GM21786 (cell line): ENCODE measurements at regions not wholly inside any gene's neighbourhood (a gene's known extent, or its start where the extent isn't known, plus 50 kb on each side); places are given as distances from the start of the nearest gene placed in this dataset.
"Not testable (repeated sequence)": the region's sequence is repeated elsewhere in the genome, so short reads cannot be mapped to it uniquely, and the experiment has no call there.

Experiments used
- ATAC-seq: cut with Tn5 transposase; IDR thresholded peaks from one replicate; pipeline ENCODE4 v1.9.1; 2021; ENCODE audit not compliant: unreplicated experiment

DNA sequence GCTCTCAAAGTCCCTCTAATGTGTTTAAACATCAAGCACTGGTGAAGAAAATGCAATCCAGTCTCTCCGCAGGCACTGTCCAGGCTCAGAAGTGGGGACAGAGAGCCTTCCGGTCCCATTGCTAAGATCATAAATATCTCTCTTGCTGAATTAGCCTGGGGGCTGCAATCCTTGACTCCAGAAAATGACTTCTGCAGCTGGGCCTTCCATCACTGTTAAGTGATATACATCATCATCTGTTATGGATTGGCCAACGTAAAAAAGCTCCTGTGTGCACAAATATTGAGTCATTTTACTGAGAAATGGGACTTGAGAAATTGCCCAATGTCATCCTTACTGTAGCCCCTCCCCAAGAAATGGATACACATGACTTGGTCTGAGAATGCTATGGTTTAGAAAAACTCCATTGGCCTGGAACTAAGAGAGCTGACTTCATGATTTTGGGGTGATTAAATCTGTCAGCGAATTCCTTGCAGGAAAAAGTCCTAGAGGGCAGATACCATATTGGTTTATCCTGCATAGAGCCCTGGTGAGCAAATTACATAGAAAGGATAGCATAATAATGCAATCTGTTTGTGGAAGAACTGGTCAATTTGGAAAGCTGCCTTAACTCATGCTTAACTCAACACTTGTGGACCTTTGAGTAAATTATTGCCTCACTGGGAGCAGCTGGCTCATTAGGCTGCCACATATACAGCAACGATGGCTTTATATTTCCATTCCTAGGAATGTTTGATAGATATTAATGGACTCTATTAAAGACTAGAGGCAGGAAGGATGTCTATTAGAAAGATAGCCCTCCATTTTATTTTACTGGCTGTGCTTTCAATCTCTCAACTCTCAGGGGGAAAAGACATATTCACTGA, 346.1 kb downstream of the GBA3 start:
- ATAC-seq: no peak

DNA sequence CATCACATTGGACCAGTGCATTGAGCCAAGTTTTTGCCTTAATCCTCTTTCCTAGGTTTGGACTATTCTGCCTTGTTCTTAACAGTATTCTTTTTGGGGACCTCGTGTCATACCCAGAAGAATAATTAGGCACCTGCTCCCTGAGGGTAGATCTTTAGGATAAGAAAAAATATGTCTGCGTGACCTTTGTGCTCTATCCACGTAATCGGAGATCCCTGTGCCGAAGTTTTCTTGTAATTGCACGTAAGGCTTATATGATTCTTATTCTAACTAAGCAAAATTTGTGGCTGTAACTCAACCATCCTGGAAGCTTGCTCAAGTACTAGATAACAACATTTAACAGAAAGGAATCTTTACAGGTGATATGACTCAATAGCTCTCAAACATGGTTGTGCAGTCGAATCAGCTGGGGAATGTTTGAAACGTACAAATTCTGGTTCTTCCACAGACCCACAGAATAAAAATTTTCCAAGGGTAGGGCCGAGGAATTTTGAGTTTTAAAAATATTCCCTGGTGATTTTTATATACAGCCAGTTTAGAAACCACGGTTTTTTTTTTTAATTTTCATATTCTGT, 344.3 kb downstream of the GBA3 start:
- ATAC-seq: no peak

DNA sequence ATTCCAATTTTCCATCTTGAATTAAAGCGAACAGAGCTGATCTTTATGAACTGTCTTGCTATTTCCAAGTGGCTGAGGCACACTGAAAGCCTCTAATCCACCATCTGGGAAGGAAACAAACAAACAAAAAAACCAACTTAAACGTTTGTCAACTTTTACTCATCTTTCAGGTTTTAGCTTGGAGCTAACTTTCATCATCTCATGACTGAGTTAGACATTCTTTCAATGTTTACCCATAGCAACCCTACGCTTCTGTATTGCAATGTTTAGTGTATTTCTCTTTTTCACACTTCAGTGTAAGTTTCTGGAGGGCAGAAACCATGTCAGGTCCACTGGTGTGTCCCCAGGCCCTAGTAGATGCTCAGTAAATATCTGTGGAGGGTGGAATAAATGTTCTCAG, 343.8 kb downstream of the GBA3 start:
- ATAC-seq: no peak

GRCh38 chr4:23035521-23036056, 342.9 kb downstream of the GBA3 start:
- ATAC-seq: no peak

GRCh38 chr4:23034731-23035130, 342.0 kb downstream of the GBA3 start:
- ATAC-seq: no peak

- no peak for ATAC-seq
Observed at GRCh38 chr4:23033796-23034195, 341.1 kb downstream of the GBA3 start.

- no peak for ATAC-seq
Observed at GRCh38 chr4:23028875-23029274, 336.1 kb downstream of the GBA3 start.

DNA sequence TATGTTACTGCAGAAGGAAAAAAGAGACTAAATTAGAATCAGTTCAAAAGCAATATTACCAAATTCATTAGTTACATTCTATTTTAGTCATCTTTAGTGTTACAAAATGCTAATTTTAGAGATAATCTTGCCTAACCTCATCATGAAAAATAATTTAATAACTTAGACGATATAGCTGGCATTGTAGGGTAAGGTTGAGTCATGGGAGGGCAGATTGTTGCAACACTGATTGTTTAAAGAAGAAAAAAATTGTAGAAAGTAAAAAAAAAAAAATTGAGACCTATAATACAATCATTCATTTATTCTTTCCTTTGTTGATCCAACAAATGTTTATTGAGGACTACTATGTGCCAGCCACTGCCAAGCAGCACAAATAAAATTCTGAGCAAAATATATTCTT, 330.9 kb downstream of the GBA3 start:
- ATAC-seq: no peak

- no peak for ATAC-seq
Observed at GRCh38 chr4:23023121-23023520, 330.4 kb downstream of the GBA3 start.

DNA sequence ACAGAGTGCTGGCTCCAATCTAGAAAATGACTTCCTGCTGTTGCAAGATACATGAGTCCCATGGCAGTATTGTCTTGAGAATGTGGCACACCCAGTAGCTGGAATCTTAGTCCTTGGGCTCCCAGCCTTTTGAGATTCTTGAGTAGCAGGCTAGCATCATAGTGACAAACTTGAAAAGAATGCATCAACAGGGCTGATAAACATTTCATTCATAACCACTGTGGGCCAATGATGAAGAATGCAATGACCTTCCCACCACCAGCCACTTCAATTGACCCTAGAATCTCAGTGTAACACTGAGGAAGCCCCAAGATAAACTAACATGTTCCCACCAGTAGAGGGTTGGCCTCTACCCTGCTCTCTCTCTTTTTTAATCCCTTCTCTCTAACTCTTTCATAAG, 329.3 kb downstream of the GBA3 start:
- no peak for ATAC-seq

DNA sequence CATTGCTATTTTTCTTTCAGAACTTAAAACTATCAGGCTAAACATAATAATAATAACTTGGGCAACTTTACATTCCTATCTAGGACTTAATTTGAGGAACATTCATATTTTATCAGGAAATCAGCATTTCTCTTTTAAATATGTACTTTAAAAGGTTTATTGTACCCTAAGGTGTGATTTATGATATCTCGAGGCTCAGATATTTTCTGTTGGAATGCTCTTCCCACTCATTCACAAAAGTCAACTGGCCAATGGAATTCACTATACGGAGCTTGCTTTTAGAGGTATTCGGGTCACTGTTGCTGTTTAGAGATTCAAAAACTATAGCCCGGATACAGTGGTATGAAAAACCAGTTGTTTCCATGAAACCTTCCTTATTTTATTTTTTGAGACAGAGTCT, 328.3 kb downstream of the GBA3 start:
- no peak for ATAC-seq

DNA sequence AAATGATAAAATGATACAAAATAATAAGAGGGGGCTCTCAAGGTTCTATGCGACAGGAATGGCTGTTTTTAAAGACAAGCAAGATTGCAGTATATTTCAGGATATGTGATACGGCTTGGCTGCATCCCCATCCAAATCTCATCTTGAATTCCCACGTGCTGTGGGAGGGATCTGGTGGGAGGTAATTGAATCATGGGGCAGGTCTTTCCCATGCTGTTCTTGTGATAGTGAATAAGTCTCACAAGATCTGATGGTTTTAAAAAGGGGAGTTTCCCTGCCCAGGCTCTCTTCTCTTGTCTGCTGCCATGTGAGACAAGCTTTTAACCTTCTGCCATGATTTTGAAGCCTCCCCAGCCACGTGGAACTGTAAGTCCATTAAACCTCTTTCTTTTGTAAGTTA, 327.7 kb downstream of the GBA3 start:
- ATAC-seq: not testable (repeated sequence)

DNA sequence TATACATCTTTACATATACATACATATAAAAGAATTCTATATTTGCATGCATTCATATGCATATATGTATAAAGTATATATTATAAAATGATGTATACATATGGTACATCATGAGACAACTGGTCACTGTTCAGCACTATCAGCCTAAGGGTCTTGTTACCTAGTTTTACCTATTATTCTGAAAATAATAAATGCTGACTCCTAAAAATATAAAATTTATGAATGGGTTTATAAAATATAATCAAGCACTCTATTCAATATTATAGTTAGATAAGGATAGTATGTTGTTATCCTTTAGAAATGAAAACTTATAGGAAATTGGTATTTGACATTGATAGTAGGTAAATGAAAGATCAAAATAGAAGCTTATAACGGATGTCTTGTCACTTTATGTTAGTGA, 324.2 kb downstream of the GBA3 start:
- no peak for ATAC-seq

DNA sequence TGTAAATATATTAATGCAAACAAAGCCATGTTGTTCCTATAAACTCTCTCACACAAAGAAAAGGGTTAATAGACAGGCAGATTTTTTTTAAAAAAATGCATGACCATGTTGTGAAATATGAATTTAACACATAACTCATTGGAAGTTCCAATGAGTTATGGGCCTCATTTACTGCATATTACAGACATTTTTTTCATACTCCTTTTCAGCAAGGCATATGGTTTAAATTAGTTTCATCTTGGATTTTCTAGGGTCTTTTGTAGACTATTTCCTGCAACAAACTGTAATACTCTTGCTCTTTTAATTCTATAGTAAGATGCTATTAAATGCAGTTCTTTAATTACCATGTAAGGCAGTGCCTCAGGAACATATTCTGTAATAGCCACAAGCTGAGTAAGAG, 323.1 kb downstream of the GBA3 start:
- no peak for ATAC-seq

GRCh38 chr4:23009093-23009492, 316.4 kb downstream of the GBA3 start:
- no peak for ATAC-seq

GRCh38 chr4:23006756-23007155, 314.0 kb downstream of the GBA3 start:
- no peak for ATAC-seq

DNA sequence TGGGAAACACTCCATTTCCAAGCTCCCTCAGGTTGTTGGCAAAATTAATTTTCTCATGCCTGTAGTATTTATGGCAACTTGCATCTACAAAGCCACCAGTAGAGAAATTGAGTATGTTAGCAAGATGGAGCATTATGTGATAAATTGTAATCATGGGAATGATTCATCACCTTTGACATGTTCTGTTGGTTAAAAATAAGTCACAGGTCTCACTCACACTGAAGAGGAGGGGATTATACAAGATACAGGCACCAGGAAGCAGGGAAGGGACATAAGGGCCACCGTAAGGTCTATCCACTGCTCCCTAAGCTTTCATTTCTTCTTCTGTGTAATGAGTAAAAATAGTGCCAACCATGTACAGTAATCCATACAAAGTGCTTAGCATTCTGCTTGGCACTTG, 313.0 kb downstream of the GBA3 start:
- ATAC-seq: no peak

DNA sequence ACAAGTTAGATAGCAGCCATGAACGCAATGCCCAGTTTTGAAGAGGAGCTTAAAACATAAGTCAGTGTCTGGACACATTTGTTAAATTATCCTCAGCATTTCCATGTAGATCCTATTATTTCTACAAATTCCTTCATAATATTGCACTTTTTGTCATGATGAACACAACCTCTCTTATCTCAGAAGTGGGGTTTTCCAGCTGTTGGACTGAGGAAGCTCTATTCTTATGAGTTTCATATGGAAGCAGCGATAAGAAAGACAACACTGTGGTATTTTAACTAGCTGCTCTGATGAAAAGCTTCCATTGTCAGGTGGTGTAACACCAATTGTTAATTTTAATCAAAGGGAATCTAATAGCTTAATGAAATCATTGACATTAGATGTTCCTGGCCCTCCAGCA, 308.7 kb downstream of the GBA3 start:
- no peak for ATAC-seq

GRCh38 chr4:22999419-22999818, 306.7 kb downstream of the GBA3 start:
- ATAC-seq: no peak

DNA sequence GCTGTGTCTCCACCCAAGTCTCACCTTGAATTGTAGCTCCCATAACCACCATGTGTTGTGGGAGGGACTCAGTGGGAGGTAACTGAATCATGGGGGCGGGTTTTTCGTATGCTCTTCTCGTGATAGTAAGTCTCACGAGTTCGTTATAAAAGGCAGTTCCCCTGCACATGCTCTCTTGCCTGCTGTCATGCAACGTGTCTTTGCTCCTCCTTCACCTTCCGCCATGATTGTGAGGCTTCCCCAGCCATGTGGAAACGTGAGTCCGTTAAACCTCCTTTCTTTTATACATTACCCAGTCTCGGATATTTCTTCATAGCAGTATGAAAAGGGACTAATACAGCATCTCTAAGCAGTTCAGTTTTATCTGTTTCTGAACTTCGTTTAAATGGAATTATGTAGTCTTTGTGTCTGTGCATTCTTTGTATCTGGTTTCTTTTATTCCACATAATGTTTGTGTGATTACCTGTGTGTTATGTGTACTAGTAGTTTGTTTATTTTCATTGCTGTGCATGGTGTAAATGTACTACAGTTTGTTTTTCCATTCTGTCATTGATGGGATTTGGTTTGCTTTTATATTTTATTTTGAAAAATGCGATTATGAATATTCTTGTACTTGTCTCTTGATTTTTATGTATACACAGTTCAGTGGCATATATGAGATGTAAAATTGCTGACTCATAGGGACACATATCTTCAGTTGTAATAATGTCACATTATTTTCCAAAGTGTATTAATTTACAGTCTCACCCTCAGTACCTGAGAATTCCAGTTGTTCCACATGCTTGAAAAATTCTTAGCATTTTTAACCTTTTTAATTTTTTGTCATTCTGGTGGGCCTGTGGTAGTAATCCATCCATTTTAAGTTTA, 304.9 kb downstream of the GBA3 start:
- no peak for ATAC-seq

GRCh38 chr4:22991576-22991975, 298.8 kb downstream of the GBA3 start:
- ATAC-seq: no peak

- no peak for ATAC-seq
Observed at GRCh38 chr4:22988526-22988925, 295.8 kb downstream of the GBA3 start.
